HG03060 (cell line): ENCODE measurements at regions not wholly inside any gene's neighbourhood (a gene's known extent, or its start where the extent isn't known, plus 50 kb on each side); places are given as distances from the start of the nearest gene placed in this dataset.
"Not testable (repeated sequence)": the region's sequence is repeated elsewhere in the genome, so short reads cannot be mapped to it uniquely, and the experiment has no call there.

Source experiments
- ATAC-seq: cut with Tn5 transposase; IDR thresholded peaks from one replicate; pipeline ENCODE4 v1.9.1; 2021; ENCODE audit warnings: low read depth, moderate number of reproducible peaks; ENCODE audit not compliant: unreplicated experiment

DNA sequence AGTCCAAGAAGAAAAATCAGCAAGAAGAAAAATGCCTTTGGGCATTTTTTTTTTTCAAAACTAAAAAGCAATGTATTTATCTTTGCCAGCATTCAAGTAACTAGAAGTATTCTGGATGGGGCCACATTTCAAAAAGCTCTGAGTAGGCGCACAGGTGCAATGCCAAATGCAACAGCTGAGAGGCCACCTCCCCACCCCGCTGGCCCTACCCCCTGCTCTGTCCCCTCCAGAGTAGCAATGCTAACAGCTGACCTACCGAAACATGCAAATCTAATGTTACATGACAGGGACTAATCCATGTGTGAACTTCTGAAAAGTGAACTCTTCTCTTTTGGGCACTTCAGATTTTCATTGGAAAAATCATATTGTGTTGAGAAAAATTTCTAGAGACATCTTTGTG, 153.7 kb upstream of the SLC38A2 start:
- ATAC-seq = no peak

DNA sequence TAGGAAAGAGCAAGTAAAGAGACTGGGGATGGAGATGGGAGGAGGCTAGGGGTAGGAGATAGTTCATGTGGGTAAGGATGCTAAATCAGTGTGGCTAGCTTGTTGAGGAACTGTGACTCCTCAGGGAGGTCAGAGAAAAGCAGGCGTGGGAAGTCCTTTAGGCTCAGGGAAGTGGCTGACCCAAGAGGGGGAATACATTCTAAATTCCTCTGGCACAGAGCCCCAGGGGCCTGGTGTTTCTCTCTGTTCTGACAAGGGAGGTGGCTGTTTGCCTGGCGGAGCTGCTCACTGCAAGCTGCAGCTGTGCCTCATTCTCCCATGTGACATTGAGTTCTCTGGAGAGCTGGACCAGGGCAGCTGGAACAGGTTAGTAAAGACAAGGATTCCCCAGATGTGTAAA, 152.2 kb upstream of the SLC38A2 start:
- no peak for ATAC-seq

DNA sequence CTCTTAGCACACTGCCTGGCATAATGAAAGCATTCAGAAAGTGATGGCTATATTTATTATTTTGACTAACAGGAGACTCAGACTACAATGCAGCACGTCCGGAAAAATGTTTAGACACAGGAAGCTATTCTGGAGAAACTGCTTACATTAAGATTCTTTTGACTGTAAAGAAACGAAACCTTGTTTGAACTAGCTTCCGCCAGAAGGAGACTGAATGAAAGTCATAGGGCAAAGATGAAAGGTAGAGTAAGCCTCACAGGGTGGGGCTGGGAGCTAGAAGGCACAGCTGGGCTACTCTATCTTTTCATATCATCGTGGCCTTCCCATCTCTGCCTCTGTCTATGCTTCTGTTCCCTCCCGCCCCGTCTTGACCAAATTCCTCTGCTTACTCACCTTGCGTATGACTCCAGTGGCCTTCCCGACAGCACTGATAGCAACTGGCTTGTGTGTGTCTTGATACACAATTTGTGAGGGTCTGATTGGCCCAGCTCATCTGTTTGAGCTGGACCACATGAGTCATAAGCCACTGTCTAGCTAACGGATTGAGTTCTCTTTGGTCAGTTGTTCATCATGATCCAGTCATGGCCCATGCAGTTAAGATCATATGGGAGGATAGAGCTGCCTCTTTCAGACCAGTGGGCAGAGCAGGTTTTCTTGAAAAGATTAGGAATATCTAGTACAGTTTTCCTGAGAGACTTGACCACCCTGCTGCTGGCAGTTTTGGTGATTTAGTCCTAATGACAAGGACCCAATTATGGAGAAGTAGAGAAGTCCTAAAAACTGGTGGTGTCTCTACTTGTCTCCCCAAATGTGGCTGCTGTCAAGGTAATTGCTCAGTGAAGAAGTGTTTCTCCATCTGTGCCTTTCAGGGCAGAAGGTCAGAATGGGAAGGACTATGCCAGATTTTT, 151.5 kb upstream of the SLC38A2 start:
- no peak for ATAC-seq

DNA sequence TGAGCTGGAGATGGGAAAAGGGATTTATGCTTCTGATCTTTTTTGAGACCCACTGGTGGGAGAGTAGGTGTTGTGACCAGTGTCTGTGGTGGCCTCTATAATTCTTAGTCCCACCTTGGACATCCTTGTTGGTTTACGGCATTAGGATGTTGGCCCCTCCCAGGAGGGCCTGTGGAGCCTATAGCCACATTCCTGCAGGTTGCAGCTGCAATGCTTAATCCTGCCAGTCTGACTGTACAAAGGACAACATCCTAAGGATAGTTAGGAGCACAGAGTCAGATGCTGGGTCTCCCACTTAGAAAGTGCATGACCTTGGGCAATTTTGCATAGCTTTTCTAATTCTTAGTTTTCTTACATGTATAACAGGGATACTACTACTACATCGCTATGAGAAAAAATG, 150.9 kb upstream of the SLC38A2 start:
- no peak for ATAC-seq

DNA sequence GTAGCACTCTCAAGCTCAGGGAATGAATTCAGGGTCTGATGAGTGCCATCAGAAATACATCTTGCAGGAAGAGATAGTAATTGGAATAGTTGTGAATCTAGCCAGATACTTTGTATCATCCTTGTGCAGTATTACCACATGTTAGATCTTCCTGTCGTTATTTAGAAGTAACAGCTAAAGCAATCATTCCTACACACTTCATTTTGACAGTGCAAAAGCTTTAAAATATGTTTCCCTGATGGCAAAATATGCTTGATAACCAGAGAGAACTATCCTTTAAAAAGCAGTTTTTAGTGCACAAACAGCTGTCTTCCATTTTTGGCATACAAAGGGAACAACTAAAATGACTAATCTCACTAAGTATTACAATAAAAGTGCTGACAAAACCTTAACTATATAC, 149.5 kb upstream of the SLC38A2 start:
- no peak for ATAC-seq

DNA sequence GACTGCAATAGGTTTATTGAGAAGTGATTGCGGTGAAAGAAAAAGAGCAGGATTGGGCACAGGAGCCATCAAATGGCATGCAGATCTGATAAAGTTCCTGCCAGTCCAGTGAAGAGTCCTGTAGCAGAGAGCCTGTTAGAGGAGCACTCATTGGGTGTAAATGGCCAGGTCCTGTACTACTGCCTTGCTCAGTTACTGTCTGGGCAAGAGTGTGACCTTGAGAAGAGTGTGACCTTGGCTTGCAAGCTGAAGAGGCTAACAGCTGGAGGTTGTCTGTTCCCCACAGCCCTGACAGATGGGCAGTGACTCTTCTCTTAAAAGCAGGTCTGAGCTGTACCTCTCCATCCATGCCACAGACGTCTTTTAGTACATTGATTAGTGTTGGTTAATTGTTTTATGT, 148.6 kb upstream of the SLC38A2 start:
- ATAC-seq = no peak

DNA sequence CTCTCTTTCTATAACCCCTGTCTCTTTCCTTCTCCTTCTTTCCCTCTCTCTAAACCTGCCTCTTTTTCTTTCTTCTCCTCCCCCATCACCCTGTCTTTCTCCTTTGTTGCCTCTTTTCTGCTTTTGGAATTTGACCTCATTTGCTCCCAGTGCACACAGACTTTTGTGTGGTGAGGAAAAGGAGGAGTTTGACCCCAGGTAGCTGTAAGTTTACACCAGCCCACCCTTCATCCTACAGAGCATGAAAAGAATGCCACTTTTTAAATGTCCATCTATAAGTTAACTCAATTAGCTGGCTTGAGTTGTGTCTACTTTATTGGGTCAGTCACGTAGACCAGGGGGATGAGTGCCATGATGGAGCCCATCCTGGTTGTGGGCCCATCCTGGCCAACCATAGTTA, 146.8 kb upstream of the SLC38A2 start:
- ATAC-seq = no peak

DNA sequence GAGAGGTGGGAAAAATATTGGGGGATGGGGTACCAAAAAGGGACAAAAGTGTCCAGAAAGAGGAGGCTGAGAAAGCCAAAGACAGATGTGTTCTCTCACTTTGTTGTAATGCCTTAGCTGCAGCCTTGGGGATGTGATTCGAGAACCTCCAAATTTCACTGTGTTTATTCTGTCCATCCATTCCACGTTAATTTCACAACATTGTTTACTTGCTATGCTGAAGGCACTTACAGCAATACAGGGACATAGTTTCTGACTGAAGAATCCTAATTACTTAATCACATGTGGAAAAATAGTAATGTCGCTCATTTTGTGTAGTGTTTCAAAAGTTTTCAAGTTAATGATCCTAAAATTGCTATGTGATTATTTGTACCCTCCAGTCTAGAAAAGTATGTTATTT, 146.2 kb upstream of the SLC38A2 start:
- no peak for ATAC-seq

DNA sequence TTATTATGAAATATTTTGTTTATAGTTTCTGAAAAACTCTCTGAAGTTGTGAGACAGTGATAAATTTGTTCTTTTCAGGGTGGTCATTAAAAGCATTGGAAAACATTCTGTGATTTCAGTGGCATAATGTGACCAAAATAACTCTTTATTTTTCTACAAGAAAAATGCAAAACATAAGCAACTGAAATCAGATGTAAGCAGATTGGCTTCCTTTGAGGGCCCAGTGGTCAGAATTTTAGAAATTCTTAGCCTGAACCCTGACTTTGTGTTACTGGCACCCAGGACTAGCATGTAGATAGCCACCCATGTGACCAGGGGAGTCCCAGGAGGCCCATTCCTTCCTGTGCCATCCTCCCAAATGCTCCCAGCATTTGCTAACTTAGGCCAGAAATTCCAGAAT, 145.6 kb upstream of the SLC38A2 start:
- ATAC-seq = no peak

DNA sequence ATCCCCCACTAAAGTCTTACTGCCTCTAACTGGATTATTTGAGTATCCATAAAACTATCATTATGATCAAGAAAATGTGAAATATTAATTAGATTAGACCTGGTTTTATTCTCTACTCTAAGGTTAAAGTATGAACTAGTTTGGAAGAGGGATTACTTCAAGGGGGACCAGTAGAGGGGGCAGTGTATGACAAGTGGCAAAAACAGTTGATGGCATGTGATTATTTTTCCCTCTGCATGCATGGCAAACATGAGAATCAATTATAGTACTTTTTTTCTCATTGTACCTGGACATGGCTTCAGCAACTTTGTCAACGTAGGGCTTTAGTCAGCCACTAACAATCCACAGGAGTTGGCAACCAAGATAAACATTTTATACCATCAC, 145.0 kb upstream of the SLC38A2 start:
- ATAC-seq = no peak

DNA sequence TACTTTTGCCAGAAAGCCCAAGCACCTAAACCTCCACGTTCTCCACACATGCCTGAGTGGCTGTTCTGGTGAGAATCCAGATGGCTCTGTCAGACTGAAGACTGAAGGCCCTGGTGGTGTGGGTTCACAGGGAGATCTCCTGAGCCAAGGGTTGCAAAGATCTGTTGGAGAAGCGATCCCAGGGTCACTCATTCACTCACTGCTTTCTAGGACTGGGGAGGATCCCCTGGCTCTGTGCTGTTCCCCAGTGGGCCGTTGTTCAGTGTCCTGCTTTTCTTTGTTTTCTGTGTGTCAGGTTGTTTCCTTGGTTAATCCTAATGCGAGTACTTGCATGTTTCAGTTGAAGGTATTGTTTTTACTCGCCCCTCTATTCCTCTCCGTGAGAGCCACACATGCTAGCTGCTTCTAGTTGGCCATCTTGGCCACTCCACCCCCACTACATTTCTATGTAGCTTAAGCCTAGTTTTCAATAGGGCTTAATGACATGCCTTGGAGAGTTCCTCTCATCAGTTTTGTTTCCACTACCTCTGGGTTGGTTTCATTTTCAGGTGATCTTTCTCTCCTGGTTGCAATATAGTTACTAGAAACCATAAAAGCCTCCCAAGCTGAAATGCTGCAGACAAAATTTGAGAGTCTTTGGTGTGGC, 144.5 kb upstream of the SLC38A2 start:
- peak; percentile 95 for ATAC-seq

DNA sequence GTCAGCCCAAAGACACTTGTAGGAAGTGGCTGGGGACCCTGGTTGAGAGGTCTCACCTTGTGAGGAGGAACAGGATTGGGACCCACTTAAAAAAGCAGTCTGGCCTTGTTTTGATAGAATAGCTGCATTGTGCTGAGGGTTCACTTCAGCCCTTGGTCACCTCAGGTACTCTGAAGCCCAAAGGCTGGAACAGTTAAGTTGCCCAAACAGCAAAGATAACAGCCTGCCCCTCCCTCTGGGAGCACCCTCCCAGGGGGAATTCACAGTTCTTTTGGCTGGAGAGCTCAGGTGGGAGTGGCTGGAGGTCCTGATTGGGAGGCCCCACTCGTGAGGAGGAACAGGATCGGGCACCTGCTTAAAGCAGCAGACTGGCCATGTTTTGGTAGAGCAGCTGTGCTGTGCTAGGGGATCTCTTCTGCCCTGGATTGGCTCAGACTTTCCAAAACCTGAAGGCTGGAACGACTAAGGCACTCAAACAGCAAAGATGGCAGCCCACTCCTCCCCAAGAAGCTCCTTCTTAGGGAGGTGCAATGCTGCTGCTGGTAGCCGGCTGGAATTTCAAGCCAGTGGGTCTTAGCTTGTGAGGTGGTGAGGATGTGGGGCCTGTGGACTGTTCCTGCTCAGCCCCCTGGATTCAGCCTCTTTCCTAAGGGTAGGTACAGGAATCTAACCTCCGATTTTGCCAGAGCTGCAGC, 143.8 kb upstream of the SLC38A2 start:
- no peak for ATAC-seq

DNA sequence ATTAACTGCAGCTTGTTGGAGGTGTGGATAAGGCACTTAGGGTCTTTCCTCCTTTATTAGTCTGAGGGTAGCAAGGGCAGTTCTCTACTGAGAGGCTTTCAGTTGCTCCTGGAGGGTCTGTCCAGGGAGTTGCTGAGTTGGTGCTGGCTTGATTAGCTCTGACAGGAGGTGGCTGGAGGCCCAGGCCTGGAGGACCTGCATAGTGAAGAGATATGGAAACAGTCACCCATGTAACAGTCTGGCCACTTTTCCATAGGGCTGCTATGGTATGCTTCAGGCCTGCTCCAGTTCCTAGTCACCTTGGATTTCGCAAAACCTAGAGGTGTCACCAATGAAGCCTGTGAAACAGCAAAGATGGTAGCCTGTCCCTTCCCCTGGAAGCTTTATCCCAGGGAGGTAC, 143.3 kb upstream of the SLC38A2 start:
- ATAC-seq = no peak

DNA sequence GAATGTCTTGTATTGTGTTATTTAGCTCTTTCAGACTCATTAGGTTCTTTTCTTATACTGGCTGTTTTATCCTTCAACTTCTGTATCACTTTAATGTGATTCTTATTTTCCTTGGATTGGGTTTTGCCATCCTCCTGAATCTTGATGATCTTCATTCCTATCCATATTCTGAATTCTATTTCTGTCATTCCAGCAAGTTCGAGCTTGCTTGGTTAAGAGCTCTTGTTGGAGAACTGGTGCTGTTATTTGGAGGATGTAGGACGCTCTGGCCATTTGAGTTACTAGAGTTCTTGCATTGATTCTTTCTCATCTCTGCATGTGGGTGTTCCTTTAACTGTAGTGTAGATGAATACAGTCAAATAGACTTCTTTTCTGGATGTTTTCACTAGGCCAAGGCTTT, 142.3 kb upstream of the SLC38A2 start:
- no peak for ATAC-seq

DNA sequence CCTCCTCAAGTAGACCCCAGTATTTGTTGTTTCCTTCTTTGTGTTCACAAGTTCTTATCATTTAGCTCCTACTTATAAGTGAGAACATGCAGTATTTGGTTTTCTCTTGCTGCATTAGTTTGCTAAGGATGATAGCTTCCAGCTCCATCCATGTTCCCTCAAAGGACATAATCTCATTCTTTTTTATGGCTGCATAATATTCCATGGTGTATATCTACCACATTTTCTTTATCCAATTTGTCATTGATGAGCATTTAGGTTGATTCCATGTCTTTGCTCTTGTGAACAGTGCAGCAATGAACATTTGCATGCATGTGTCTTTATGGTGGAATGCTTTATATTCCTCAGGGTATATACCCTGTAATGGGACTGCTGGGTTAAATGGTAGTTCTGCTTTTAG, 137.7 kb upstream of the SLC38A2 start:
- ATAC-seq = not testable (repeated sequence)

DNA sequence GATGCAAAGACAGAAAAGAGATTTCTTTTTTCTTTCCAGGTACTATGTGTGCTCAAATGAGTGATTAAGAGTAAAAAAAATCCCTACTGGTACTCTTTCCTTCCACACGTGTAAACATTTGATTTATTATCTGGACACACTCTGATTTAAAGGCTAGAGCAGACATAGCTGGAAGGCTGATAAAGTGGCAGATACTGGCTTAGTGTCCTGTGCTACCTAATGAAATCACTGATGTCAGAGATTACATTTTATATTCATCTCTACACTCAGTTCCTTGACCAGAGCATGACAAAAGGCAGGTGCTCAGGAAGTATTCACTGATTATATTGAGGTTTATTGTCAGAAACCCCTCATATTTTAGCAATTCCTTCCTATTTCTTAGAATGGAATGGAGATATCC, 136.6 kb upstream of the SLC38A2 start:
- no peak for ATAC-seq

DNA sequence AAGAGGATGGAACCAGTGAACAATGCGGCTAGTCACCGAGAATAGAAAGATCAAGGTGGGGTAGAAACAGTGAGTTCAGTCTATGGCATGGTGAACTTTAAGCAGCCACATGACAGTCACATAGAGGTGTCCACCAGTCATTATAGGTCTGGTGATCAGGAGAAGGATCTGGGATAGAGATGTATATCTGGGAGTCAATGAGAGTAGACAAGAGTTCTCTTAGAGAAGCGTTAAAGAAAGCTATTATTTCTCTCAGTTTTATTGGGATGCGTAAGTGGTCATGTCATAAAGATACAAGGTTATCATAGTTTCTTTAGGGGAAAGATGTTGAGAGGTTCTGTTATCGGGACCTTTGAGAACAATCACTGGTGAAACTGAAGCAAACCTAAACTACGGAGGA, 136.1 kb upstream of the SLC38A2 start:
- ATAC-seq = no peak

DNA sequence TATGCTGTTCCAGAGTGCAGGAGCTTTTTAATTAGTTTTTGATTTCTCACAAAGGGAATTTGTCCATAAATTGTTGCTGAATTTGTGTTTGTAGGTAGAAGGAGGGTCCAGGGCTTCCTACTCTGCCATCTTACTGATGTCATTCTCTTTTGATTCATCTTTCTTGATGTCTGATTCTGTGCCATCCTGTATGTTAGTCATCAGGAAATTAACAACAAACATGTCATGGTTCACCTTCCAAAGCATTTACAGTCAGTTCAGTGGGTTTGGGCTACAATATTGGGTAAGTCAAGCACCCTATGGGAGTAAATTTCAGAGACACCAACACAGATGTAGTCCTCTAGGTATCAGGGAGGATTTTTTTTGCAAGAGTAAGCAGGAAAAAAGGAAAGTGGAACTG, 135.2 kb upstream of the SLC38A2 start:
- no peak for ATAC-seq

DNA sequence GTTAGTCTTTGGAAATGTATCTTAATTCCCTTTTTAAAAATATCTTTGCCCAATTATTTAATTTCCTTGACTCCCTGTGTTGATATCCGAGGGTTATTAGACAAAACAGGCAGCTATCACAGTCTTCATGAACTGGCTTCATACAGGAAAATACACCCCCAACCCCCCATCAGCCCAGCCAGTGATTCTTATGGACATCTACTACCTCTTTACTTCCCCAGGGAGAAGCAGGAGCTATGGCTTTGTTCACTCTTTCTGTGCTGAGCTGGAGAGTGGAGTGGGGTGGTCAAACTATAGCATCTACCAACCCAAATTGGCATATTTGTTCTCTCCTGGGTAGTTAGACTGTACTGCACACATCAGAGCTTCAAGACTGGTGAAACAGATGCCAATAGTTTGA, 134.4 kb upstream of the SLC38A2 start:
- no peak for ATAC-seq

DNA sequence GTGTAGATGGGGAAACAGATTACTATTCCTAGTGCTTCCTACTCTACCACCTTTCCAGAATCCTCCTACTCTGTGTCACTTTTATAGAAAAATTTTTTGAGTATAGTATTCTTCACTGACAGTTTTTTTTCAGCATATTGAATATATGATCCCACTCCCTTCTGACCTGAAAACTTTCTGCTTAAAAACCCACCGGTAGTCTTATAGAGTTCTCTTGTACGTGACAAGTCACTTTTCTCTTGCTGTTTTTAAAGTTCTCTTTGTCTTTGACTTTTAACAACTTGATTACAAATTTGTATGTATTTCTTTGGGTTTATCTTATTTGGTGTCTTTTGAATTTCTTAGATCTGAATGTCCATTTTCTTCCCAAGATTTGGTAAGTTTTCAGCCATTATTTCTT, 133.6 kb upstream of the SLC38A2 start:
- ATAC-seq = no peak

DNA sequence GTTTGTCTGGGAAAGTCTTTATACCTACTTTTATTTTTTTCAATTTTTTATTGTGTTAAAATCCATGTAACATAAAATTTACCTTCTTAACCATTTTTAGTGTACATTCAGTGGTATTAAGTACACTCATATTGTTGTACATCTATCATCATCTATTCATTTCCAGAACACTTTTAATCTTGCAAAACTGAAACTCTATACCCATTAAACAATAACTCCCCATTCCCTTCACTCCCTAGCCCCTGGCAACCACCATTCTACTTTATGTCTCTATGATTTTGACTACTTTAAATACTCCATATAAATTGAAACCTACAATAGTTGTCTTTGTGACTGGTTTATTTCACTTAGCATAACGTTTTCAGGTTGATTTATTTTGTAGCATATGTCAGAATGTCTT, 131.9 kb upstream of the SLC38A2 start:
- ATAC-seq = no peak
